K562 (cell line): ENCODE measurements at regions not wholly inside any gene's neighbourhood (a gene's known extent, or its start where the extent isn't known, plus 50 kb on each side); places are given as distances from the start of the nearest gene placed in this dataset.

Source experiments
- BRD4 ChIP-seq: fragments of 200-600 bp; sonication (generic); IDR thresholded peaks from 2 replicates; pipeline ENCODE4 v1.6.1; 2017; ENCODE audit warnings: inconsistent platforms
- CHD7 ChIP-seq: fragments of 200-600 bp; sonication (generic); IDR thresholded peaks from one replicate; pipeline ENCODE4 v1.6.1; 2012; ENCODE audit warnings: mild to moderate bottlenecking, low read depth, low read length, inconsistent platforms
- FOSL1 ChIP-seq: fragments of 200-800 bp; sonication (Bioruptor generic); conservative IDR thresholded peaks from 2 replicates; pipeline ENCODE4 v1.6.1; 2016; ENCODE audit warnings: missing genetic modification characterization, missing compliant biosample characterization
- NCOR1 ChIP-seq: fragments of 450-650 bp; IDR thresholded peaks from 2 replicates; pipeline ENCODE4 v1.6.1; 2016; ENCODE audit warnings: mild to moderate bottlenecking, moderate library complexity
- NFIC ChIP-seq: fragments of 450-650 bp; IDR thresholded peaks from 2 replicates; pipeline ENCODE4 v1.6.1; 2017; ENCODE audit warnings: mild to moderate bottlenecking, inconsistent platforms

GRCh38 chr2:204138206-204138605 is 201.6 kb downstream of the ICOS start:
- TF ChIP-seq CHD7 = no peak
- no peak for TF ChIP-seq NCOR1
- no peak for TF ChIP-seq BRD4
- TF ChIP-seq FOSL1 (tag) = no peak
- no peak for TF ChIP-seq NFIC
